GM23338 (cell line): ENCODE measurements at regions not wholly inside any gene's neighbourhood (a gene's known extent, or its start where the extent isn't known, plus 50 kb on each side); places are given as distances from the start of the nearest gene placed in this dataset.

Source experiments
- EZH2 ChIP-seq: fragments of 200-600 bp; sonication (generic); IDR thresholded peaks from one replicate; pipeline ENCODE4 v1.8.0; 2017; ENCODE audit warnings: antibody characterized with exemption, mild to moderate bottlenecking, low read depth; ENCODE audit not compliant: unreplicated experiment
- POLR2AphosphoS5 ChIP-seq: IDR thresholded peaks from 2 replicates; pipeline ENCODE4 v1.6.1; 2016; ENCODE audit warnings: antibody characterized with exemption, low read depth
- REST ChIP-seq: IDR thresholded peaks from one replicate; pipeline ENCODE4 v1.6.1; 2018; ENCODE audit warnings: antibody characterized with exemption; ENCODE audit not compliant: unreplicated experiment
- ZNF331 ChIP-seq: fragments of 250-450 bp; sonication (Bioruptor Pico); IDR thresholded peaks from 2 replicates; pipeline ENCODE4 v1.5.0; 2020; ENCODE audit warnings: low read depth, mild to moderate bottlenecking, moderate library complexity

GRCh38 chr18:64273724-64274123, 124.8 kb upstream of the LINC00305 start:
- TF ChIP-seq ZNF331 (no peak), REST (no peak), POLR2AphosphoS5 (no peak), EZH2 (no peak)
